ENCODE measurements at regions not wholly inside any gene's neighbourhood (a gene's known extent, or its start where the extent isn't known, plus 50 kb on each side); places are given as distances from the start of the nearest gene placed in this dataset.
"Not testable (repeated sequence)": the region's sequence is repeated elsewhere in the genome, so short reads cannot be mapped to it uniquely, and the experiment has no call there.

DNA sequence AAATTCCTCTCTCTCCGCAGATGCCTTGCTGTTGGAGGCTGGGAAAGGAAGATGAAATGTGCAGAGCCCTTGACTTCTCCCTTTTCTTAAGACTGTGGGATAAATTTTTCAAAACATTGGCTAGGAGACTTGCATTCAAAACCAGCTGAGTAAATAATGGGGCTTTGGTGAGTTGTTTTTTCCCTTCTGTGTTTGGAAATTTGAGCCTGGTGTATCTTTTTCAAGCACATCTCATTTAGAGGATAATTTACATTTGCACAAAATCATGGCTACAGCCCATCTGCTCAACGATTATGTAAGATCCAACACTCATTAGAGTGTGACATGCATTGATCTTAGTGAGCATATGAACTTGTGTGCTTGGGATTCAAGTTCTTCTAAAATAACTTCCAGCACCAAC lies 112.1 kb upstream of the ATP8B1 start:
- DNase-seq = no peak

DNA sequence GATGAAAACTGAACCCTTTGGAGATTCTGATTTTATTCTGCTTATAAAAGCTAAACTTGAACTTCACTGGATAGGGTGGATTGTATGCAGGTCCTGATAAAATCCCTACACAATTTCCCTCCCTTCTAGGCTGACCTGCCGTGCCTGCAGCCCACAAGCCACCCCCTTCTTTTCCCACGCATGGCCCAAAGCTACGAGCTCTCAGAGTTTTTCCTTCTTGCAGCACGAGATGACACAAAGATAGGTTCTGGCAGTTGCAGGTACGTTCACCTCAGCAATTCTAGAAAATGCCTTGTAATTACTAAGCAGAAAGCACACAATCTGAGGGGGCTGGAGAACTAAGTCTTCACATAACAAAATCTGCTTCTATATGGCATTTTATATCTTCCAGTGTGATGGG lies 110.6 kb upstream of the ATP8B1 start:
- no peak for DNase-seq

DNA sequence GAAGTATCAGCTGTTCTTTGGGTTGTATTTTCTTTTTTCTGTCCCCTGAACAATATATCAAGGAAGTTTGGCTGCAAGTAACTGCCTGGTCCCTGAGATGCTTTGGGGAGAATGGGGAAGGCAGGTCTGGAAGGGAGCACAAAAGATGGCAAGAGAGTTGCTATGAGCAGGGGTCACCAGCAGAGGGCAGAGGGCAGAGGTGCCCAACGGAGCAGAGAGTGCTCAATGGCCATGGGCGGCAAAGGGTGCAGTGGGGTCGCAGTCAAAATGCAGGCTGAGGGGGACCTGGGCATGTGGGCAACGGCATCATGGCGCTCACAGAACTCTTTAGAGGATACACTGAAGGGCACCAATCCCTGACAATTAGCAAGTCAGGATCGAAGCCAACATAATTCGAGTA lies 107.7 kb upstream of the ATP8B1 start:
- DNase-seq = no peak

GRCh38 chr18:57910134-57910533 lies 107.0 kb upstream of the ATP8B1 start:
- DNase-seq = no peak

GRCh38 chr18:57909620-57910019 lies 106.5 kb upstream of the ATP8B1 start:
- DNase-seq = no peak

GRCh38 chr18:57908092-57908491 lies 105.0 kb upstream of the ATP8B1 start:
- DNase-seq = no peak

- DNase-seq = no peak
These were observed 104.4 kb upstream of the ATP8B1 start for GRCh38 chr18:57907550-57907949.

GRCh38 chr18:57906852-57907251 lies 103.7 kb upstream of the ATP8B1 start:
- no peak for DNase-seq

DNA sequence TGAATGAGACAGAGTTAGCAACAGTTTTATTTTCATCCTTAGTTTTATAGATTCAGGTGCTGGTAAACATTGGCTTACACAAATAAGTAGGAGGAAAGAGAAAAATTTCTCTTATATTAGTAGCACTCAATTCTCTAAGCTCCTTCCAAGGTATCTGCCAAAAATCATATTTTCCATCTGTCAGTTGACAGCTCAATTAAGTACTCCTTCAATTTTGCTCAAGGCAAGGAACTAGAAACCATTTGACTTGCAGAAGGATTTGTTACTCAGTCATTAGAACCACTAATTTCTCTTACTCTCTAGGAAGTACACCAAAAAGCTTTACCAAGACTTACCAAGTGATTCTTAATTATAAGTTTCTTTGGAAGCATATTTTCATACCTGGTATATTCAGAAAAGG lies 101.4 kb upstream of the ATP8B1 start:
- no peak for DNase-seq

GRCh38 chr18:57902721-57903120 lies 99.6 kb upstream of the ATP8B1 start:
- no peak for DNase-seq

GRCh38 chr18:57901825-57902589 lies 98.9 kb upstream of the ATP8B1 start:
- no peak for DNase-seq

- no peak for DNase-seq
These were observed 97.9 kb upstream of the ATP8B1 start for GRCh38 chr18:57900906-57901435.

- no peak for DNase-seq
These were observed 95.5 kb upstream of the ATP8B1 start for GRCh38 chr18:57898506-57899124.

DNA sequence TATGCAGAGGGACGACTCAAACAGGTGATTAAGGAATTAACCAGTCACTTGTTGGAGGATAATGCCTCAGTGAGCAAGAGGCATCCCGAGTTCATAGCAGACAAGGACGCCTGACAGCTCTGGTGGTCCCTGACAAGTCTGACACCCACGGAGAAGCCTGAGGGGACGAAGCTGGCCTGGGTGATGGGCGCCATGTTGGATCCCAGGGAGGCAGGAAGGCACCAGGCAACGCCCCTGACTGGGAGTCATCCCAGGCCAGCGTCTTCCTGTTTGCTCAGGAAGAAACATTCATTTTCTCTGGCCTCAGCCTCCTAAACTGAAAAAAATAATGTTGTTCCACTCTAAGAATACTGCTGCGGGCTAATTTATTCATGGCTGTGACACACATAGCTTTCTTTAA lies 92.1 kb upstream of the ATP8B1 start:
- no peak for DNase-seq

- no peak for DNase-seq
These were observed 88.7 kb upstream of the ATP8B1 start for GRCh38 chr18:57891707-57892391.

DNA sequence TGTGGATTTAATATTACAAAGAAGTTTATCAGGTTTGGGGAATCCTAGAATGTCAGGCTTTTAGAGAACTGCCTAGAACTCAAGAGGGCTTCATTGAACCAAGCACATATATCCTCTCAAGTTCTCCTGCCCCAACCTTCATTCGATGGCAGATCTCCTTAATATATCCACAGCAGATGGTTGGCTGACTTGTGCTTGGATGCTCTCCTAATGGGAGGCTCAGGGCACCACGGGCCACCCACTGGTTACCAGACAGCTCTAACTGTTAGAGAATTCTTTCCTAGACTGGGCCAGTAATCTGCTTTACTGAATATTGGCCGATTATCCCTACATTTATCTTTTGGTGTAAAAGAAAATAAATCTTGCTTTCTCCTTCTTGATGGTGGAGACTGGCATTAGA lies 87.2 kb upstream of the ATP8B1 start:
- no peak for DNase-seq

- DNase-seq = no peak
These were observed 86.7 kb upstream of the ATP8B1 start for GRCh38 chr18:57889841-57890240.

GRCh38 chr18:57887543-57888383 lies 84.6 kb upstream of the ATP8B1 start:
- DNase-seq = no peak

DNA sequence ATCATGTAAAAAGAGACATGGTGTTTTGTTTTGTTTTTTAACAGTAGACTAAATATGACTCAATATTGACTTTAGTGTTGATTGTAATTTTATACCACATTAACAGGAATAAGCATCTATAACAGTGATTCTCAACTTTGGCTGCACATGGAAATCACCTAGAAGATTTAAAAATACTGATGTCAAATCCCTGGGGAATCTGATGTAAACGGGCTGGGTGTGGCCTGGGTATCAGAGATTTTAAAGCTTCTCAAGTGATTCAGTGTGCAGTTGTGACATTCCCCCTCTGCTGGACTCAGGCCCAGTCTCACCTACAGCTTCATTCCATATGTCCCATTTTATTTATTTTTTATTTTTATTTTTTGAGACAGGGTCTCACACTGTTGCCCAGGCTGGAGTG lies 82.8 kb upstream of the ATP8B1 start:
- DNase-seq = no peak

DNA sequence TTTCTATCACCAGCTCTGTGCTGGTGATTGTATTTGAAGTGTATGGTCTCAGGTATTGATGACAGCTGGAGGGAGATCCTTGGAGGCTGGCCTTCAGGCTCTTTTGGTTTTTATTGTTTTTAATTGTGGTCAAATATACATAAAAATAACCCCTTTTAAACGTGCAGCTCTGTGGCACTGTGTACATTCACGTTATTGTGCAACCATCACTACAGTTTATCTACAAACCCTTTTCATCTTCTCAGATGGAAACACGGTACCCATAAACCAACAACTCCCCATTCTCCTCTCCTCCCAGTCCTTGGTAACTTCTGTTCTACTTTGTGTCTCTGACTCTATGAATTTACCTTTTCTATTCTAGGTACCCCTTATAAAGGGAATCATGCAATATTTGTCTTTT lies 79.3 kb upstream of the ATP8B1 start:
- DNase-seq = no peak

DNA sequence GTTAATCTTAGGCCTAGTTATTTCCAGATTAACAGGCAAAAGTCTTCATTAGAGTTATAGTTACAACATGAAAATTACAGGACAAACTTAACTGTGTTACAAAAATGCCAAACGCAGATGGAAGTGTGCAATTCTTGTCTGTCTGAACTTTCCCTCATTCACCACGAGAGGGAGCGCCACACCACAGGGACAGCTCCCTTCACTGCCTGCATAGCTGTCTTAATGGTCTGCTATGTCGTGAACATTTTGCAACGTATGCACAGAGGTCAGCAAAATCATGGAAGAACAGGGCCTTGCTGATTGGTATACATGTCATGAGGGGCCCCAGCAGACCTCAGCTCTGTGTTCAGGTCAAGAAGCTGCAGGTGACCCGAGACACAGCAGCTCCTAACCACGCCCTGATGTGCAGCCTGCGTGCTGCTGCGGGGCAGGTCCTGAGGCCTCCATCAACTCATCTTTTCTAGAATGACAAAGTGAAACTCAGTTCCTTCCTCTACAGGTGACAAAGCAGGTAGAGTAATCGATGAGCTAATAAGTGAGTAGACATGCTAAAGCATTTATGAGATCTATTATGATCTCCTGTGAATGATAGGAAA lies 78.8 kb upstream of the ATP8B1 start:
- DNase-seq = peak; percentile 36

DNA sequence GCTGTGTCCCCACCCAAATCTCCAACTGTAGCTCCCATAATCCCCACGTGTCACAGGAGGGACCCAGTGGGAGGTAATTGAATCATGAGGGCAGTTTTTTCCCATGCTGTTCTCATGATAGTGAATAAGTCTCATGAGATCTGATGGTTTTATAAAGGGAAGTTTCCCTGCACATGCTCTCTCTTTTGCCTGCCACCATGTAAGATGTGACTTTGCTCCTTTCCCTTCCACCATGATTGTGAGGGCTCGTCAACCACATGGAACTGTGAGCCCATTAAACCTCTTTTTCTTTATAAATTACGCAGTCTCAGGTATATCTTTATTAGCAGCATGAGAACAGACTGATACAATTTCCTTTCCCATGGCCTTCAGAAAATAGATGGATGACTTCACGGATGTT lies 76.8 kb upstream of the ATP8B1 start:
- DNase-seq = not testable (repeated sequence)

- no peak for DNase-seq
These were observed 66.1 kb upstream of the ATP8B1 start for GRCh38 chr18:57869221-57869620.

Data from activated T-cell treated with anti-CD3 and anti-CD28 coated beads for 4 hours (primary cell).